Thoracic aorta (tissue), 2 donors: ENCODE measurements at regions not wholly inside any gene's neighbourhood (a gene's known extent, or its start where the extent isn't known, plus 50 kb on each side); places are given as distances from the start of the nearest gene placed in this dataset.
"Not testable (repeated sequence)": the region's sequence is repeated elsewhere in the genome, so short reads cannot be mapped to it uniquely, and the experiment has no call there.

ENCODE experiments used
- ATAC-seq: fragments of 150-250 bp; one replicate; pipeline ENCODE4 v1.8.0; 2017; ENCODE audit warnings: low read depth; ENCODE audit not compliant: insufficient number of reproducible peaks, low FRiP score
- DNase-seq: peaks from one replicate; pipeline ENCODE4 v3.0.0-alpha.2; 2020; ENCODE audit warnings: low spot score
- H3K27ac ChIP-seq, 2 donors: fragments of 200-600 bp; sonication (generic); 1 replicate in 1 of 2; 2 replicates in 1 of 2; pipeline ENCODE4 v1.5.1; 2016; ENCODE audit warnings: mild to moderate bottlenecking in 2 of 2, moderate library complexity in 2 of 2
- H3K27me3 ChIP-seq: fragments of 200-600 bp; sonication (generic); replicated peaks from 2 replicates; pipeline ENCODE4 v1.6.0; 2016; ENCODE audit warnings: mild to moderate bottlenecking; ENCODE audit not compliant: insufficient read depth
- H3K36me3 ChIP-seq: fragments of 200-600 bp; sonication (generic); one replicate; pipeline ENCODE4 v1.5.1; 2016
- H3K4me1 ChIP-seq, 2 donors: fragments of 200-600 bp; sonication (generic); 1 replicate in 1 of 2; 2 replicates in 1 of 2; pipeline versions ENCODE4 v1.5.1 to v1.6.0; 2016; ENCODE audit warnings: low read depth in 2 of 2, mild to moderate bottlenecking in 1 of 2; ENCODE audit not compliant: control insufficient read depth in 1 of 2
- H3K4me3 ChIP-seq: fragments of 200-600 bp; sonication (generic); 2 replicates; pipeline ENCODE4 v1.5.1; 2016; ENCODE audit warnings: mild to moderate bottlenecking
- H3K9me3 ChIP-seq: fragments of 200-600 bp; sonication (generic); 2 replicates; pipeline ENCODE4 v1.5.1; 2016
- CTCF ChIP-seq: fragments of 200-600 bp; sonication (generic); IDR thresholded peaks from one replicate; pipeline ENCODE4 v1.5.1; 2019; ENCODE audit warnings: antibody characterized with exemption

GRCh38 chr7:150003304-150003810 lies 129.6 kb downstream of the ATP6V0E2 start:
- peak; percentile 17 for ATAC-seq
- H3K9me3 ChIP-seq: no peaks in the 10 kb centered on the region

DNA sequence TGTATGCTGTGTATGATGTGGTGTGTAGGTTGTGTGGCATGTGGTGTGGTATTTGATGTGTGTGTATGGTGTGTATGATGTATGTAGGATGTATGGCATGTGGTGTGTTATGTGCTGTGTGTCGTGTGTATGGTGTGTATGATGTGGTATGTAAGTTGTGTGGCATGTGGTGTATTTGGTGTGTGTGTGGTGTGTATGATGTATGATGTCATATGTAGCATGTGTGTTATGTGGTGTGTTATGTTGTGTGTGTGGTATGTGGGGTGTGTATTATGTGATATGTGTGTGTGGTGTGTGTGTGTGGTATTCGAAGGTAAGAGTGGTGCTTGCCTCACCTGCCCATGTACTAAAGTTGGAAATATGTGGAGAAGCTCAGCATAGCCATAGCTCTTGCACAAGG lies 130.2 kb downstream of the ATP6V0E2 start:
- DNase-seq: not testable (repeated sequence)

More at GRCh38 chr7:150003304-150003810, 129.6 kb downstream of the ATP6V0E2 start:
- no peaks in the 10 kb centered on the region for H3K4me1 ChIP-seq
- TF ChIP-seq CTCF: no peak
- no peaks in the 10 kb centered on the region for H3K27me3 ChIP-seq
- H3K4me3 ChIP-seq: no peak overlapping the region
- H3K27ac ChIP-seq: no peak overlapping the region
- no peak for DNase-seq
- no peaks in the 10 kb centered on the region for H3K36me3 ChIP-seq

GRCh38 chr7:150004843-150005242 lies 131.1 kb downstream of the ATP6V0E2 start:
- H3K36me3 ChIP-seq, H3K27ac ChIP-seq, ATAC-seq, H3K9me3 ChIP-seq, H3K27me3 ChIP-seq, H3K4me3 ChIP-seq, DNase-seq, H3K4me1 ChIP-seq: not testable (repeated sequence)

More for the DNA sequence above, 130.2 kb downstream of the ATP6V0E2 start:
- H3K27ac ChIP-seq, H3K36me3 ChIP-seq, H3K4me3 ChIP-seq, H3K9me3 ChIP-seq, H3K4me1 ChIP-seq, ATAC-seq, H3K27me3 ChIP-seq: not testable (repeated sequence)

DNA sequence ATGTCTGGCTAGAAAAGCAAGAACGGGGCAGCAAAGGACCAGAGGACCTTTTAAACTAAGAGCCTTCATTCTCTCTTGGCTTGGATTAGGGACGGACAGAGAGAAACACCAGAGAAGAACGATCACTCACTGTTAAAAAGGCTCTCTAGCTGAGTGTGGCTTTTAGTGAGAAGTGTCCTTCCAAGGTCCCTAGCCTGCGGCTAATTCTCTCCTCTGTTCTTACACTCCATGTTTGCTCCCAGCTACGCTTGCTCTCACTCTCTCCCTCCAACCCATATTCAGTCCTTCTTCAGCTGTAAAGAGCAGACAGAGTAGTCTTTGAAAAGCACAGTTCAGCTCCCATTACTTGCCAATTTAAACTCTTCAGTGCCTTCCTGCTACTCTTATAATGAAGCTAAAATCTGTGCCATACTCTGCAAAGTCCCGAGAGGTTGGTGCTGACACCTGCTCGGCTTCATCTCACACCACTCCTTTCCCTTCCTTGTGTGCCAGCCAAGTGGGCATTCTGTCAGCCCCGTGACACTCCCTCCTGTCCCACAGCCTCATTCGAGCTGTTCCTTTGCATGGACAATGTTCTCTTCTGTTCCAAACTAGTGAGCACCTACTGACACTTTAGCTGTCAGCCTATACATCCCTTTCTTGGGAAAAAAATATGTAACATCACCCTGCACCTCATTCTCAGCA lies 136.0 kb downstream of the ATP6V0E2 start:
- not testable (repeated sequence) for H3K9me3 ChIP-seq, ATAC-seq, DNase-seq, H3K27me3 ChIP-seq, H3K27ac ChIP-seq, H3K4me1 ChIP-seq, H3K36me3 ChIP-seq, H3K4me3 ChIP-seq

- not testable (repeated sequence) for ATAC-seq, H3K27ac ChIP-seq, H3K36me3 ChIP-seq
Measured at GRCh38 chr7:150016651-150017189, 143.0 kb downstream of the ATP6V0E2 start.

GRCh38 chr7:150020210-150020609 lies 146.4 kb downstream of the ATP6V0E2 start:
- not testable (repeated sequence) for H3K27ac ChIP-seq, ATAC-seq, H3K4me3 ChIP-seq, DNase-seq, H3K9me3 ChIP-seq, H3K4me1 ChIP-seq, H3K36me3 ChIP-seq, H3K27me3 ChIP-seq

More at GRCh38 chr7:150016651-150017189, 143.0 kb downstream of the ATP6V0E2 start:
- H3K9me3 ChIP-seq, DNase-seq, H3K27me3 ChIP-seq, H3K4me3 ChIP-seq, H3K4me1 ChIP-seq: not testable (repeated sequence)

GRCh38 chr7:150024550-150025490 lies 151.1 kb downstream of the ATP6V0E2 start:
- not testable (repeated sequence) for H3K27me3 ChIP-seq, H3K4me3 ChIP-seq, DNase-seq, H3K27ac ChIP-seq, H3K4me1 ChIP-seq, H3K9me3 ChIP-seq, H3K36me3 ChIP-seq, ATAC-seq

- not testable (repeated sequence) for DNase-seq, H3K36me3 ChIP-seq, H3K27ac ChIP-seq, H3K9me3 ChIP-seq, H3K4me1 ChIP-seq, H3K4me3 ChIP-seq, H3K27me3 ChIP-seq, ATAC-seq
Measured at GRCh38 chr7:150025802-150026201, 152.0 kb downstream of the ATP6V0E2 start.

GRCh38 chr7:150028344-150029012 lies 154.7 kb downstream of the ATP6V0E2 start:
- not testable (repeated sequence) for H3K36me3 ChIP-seq, ATAC-seq, H3K27me3 ChIP-seq, H3K27ac ChIP-seq, H3K4me1 ChIP-seq, H3K4me3 ChIP-seq, H3K9me3 ChIP-seq, DNase-seq

DNA sequence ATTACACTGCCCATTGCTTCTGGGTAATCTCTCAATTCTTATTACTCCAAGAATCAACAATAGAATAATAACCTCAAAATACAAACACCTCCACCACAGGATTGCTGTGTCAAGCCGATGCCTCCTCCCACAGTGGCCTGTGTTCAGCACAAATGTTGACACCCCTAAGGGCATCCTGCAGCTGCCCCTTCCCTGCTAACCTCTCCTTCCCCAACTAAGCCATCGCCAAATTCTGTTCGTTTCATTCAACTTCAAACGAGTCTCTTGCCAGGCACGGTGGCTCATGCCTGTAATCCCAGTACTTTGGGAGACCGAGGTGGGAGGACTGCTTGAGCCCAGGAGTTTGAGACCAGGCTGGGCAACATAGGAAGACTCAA lies 155.2 kb downstream of the ATP6V0E2 start:
- not testable (repeated sequence) for H3K36me3 ChIP-seq, H3K4me1 ChIP-seq, H3K27ac ChIP-seq, H3K27me3 ChIP-seq, H3K4me3 ChIP-seq, DNase-seq, ATAC-seq, H3K9me3 ChIP-seq

DNA sequence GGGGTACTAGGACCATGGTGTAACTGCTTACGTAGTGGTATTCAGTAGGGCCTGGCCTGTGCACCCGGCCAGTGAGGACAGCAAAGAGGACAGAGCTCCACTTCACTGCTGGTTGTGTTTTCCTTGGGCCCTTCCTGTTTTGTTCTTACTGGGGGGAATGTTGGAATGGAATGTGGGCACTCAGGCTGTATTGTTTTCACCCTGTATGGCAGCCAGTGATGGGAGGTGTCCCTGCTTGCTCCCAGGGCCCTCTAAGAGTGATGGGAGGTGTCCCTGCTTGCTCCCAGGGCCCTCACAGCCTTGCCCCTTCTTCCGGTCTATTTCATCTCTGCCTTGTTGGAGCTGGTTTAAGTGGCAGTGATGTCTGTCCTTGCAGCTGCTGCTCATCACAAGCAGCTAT lies 158.0 kb downstream of the ATP6V0E2 start:
- not testable (repeated sequence) for H3K36me3 ChIP-seq, H3K9me3 ChIP-seq, ATAC-seq, H3K27ac ChIP-seq, H3K27me3 ChIP-seq, DNase-seq, H3K4me3 ChIP-seq, H3K4me1 ChIP-seq
